ENCODE measurements at regions not wholly inside any gene's neighbourhood (a gene's known extent, or its start where the extent isn't known, plus 50 kb on each side); places are given as distances from the start of the nearest gene placed in this dataset.

DNA sequence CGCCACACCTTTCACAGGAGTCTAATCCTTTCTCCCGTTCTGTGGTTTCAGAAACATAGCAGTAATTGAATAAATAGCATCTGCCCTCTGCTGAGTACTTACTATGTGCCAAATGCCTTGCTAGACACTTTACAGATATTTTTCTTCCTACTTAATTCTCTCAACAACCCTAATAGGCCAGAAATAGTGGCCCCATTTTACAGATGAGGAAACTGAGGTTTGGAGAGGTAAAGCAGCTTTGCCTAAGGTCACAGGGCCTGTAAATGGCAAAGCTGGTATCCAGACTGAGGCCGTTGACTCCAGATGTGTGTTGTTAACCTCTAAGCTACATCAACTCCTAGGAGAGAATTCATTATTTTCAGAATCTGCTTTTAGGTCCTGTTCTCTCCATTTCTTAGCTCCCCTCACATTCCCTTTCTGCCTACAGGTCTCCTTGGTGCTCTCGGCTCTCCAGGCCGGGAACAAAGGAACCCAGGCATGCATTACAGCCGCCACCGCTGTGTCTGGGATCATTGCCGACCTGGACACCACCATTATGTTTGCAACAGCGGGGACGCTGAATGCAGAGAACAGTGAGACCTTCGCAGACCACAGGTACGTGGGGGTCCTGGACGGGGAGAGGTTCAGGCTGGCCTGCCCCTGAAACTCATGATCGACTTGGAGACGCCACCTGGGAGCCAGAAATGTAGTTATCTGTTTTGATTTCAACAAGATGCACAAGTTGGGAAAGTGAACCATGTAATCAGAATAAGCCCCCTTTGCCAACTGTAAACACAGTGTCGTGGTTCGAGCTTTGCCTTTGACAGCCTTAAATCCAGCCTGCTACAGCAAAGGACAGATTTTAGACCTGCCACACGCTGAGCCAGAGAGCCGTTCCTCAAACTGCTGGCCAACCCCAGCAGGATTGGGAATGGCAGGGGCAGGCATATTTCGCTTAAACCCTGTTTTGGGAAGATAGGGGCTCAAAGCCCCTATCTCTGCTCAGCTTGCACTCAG lies 246.5 kb upstream of the TPM1 start:
- TF ChIP-seq, protein P1, sequence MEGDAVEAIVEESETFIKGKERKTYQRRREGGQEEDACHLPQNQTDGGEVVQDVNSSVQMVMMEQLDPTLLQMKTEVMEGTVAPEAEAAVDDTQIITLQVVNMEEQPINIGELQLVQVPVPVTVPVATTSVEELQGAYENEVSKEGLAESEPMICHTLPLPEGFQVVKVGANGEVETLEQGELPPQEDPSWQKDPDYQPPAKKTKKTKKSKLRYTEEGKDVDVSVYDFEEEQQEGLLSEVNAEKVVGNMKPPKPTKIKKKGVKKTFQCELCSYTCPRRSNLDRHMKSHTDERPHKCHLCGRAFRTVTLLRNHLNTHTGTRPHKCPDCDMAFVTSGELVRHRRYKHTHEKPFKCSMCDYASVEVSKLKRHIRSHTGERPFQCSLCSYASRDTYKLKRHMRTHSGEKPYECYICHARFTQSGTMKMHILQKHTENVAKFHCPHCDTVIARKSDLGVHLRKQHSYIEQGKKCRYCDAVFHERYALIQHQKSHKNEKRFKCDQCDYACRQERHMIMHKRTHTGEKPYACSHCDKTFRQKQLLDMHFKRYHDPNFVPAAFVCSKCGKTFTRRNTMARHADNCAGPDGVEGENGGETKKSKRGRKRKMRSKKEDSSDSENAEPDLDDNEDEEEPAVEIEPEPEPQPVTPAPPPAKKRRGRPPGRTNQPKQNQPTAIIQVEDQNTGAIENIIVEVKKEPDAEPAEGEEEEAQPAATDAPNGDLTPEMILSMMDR (IDR thresholded peaks at IDR 0.05; ENCODE audit: low read depth, low read length): no peak
- in situ Hi-C loops (cut with HindIII; ENCODE audit: low sequenced_read_pairs): no loop called here
- no peak for DNase-seq (ENCODE audit: low read depth, low spot score)
- no peak overlapping the region for H3K4me3 ChIP-seq (ENCODE audit: low read depth, low read length)

DNA sequence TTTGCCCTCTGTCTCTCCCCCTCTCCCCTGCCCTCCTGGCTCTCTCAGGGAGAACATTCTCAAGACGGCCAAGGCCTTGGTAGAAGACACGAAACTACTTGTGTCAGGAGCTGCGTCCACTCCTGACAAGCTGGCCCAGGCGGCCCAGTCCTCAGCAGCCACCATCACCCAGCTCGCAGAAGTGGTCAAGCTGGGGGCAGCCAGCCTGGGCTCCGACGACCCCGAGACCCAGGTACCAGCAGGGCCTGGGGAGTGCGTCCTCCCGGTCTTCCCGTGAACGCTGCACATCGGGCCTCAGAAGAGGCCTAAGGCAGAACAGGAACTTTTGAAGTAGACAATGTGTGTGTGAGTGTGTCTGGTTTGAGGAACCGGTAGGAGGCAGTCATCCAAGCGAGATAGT lies 245.4 kb upstream of the TPM1 start:
- TF ChIP-seq, protein P1 (IDR thresholded peaks at IDR 0.05; ENCODE audit: low read depth, low read length): no peak
- no peak for DNase-seq (ENCODE audit: low read depth, low spot score)
- H3K4me3 ChIP-seq (ENCODE audit: low read depth, low read length): no peak overlapping the region
- in situ Hi-C loops (cut with HindIII; ENCODE audit: low sequenced_read_pairs): no loop called here

DNA sequence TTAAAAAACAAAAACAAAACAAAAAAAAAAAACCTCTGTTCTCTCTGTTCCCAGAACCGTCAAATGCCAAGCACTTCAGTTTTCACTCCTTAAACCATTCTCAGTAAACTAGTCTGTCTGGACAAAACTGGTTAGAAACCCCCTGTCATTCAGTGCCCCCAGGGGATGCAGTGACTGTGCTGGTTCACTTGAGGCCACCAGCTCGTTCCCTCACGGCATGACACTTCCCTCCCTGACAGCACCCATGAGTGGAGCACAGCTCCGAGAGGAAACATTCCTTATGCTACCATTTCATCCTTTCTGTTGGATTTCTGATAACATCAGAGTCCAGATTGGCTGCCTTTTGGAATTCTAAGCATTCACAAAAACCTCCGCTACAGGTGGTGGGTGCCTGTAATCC lies 244.0 kb upstream of the TPM1 start:
- H3K4me3 ChIP-seq (ENCODE audit: low read depth, low read length): no peak overlapping the region
- TF ChIP-seq, protein P1 (IDR thresholded peaks at IDR 0.05; ENCODE audit: low read depth, low read length): no peak
- in situ Hi-C loops (cut with HindIII; ENCODE audit: low sequenced_read_pairs): no loop called here
- no peak for DNase-seq (ENCODE audit: low read depth, low spot score)

DNA sequence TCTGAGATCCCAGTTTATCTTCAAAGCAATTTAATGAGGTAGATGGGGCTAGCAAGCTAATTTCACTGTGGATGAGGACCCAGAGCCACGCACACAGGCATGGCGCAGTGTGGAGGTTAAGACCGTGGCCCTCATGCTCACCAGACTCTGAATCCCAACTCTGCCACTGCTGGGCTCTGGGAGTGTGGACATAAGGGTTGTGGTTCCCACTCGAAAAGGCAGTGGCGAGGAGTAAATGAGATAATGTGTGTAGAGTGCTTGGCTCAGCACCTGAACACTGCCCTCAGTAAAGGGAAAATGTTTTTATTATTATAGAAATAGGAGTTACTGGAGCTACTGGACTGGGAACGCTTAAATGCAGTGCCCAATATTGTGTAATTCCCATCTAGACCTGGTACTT lies 243.5 kb upstream of the TPM1 start:
- H3K4me3 ChIP-seq (ENCODE audit: low read depth, low read length): no peak overlapping the region
- no peak for DNase-seq (ENCODE audit: low read depth, low spot score)
- TF ChIP-seq, protein P1 (IDR thresholded peaks at IDR 0.05; ENCODE audit: low read depth, low read length): no peak
- in situ Hi-C loops (cut with HindIII; ENCODE audit: low sequenced_read_pairs): no loop called here

DNA sequence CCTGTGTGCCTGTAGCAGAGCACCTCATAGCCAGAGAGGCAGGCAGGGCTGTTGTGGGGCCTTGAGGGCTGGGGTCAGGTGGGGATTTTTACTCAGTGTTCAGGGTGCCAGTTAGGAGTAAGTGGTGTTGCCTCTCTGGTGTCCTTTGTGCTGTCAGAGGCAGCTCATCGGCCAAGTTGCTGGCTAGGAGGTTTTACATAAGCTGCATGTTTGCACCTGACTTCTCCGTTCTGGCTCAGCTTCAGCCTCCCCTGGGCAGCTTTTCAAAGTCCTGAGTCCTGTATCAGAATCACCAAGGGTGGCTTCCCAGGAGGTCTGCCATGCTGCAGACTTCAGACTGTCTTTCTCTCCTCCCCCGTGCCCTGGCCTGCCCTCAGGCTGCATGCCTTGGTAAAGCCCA lies 242.6 kb upstream of the TPM1 start:
- in situ Hi-C loops (cut with HindIII; ENCODE audit: low sequenced_read_pairs): no loop called here

DNA sequence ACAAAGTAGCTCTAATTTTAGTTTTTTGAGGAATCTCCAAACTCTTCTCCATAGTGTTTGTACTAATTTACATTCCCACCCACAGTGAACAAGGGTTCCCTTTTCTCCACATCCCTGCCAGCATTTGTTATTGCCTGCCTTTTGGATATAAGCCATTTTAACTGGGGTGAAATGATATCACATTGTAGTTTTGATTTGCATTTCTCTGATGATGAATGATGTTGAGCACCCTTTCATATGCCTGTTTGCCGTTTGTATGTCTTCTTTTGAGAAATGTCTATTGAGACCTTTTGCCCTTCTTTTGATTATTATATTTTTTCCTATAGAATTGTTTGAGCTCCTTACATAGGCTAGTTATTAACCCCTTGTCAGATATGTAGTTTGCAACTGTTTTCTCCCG lies 239.9 kb upstream of the TPM1 start:
- in situ Hi-C loops (cut with HindIII; ENCODE audit: low sequenced_read_pairs): no loop called here
- TF ChIP-seq, protein P1 (IDR thresholded peaks at IDR 0.05; ENCODE audit: low read depth, low read length): no peak
- DNase-seq (ENCODE audit: low read depth, low spot score): no peak
- H3K4me3 ChIP-seq (ENCODE audit: low read depth, low read length): no peak overlapping the region

More for the DNA sequence above, 242.6 kb upstream of the TPM1 start:
- TF ChIP-seq, protein P1 (IDR thresholded peaks at IDR 0.05; ENCODE audit: low read depth, low read length): no peak
- no peak overlapping the region for H3K4me3 ChIP-seq (ENCODE audit: low read depth, low read length)
- no peak for DNase-seq (ENCODE audit: low read depth, low spot score)

All from astrocyte of the spinal cord (primary cell).